Thyroid gland (tissue), 4 donors: ENCODE measurements at regions not wholly inside any gene's neighbourhood (a gene's known extent, or its start where the extent isn't known, plus 50 kb on each side); places are given as distances from the start of the nearest gene placed in this dataset.

Source experiments
- CTCF ChIP-seq, 6 experiments: fragments of 200-600 bp in 3 of 6; fragments of 450-650 bp in 3 of 6; sonication (generic) in 3 of 6; IDR thresholded peaks; one replicate each; pipeline ENCODE4 v1.5.1; 2016 to 2019; ENCODE audit warnings: antibody characterized with exemption in 6 of 6, mild to moderate bottlenecking in 2 of 6, inconsistent platforms in 1 of 6, moderate library complexity in 1 of 6
- POLR2A ChIP-seq, 2 donors: fragments of 450-650 bp; IDR thresholded peaks; one replicate each; pipeline ENCODE4 v1.6.1; 2017; ENCODE audit warnings: antibody characterized with exemption in 2 of 2, mild to moderate bottlenecking in 2 of 2, moderate library complexity in 1 of 2

GRCh38 chr6:145529582-145529981, 205.7 kb downstream of the EPM2A start:
- no peak for TF ChIP-seq CTCF (IDR thresholded peaks at IDR 0.05)
- no peak for TF ChIP-seq POLR2A (IDR thresholded peaks at IDR 0.05)
